ENCODE measurements at regions not wholly inside any gene's neighbourhood (a gene's known extent, or its start where the extent isn't known, plus 50 kb on each side); places are given as distances from the start of the nearest gene placed in this dataset.

- DNase-seq (ENCODE audit: low read depth) = no peak
These were observed 85.2 kb upstream of the TMPRSS2 start for GRCh38 chr21:41593051-41593759.

GRCh38 chr21:41589620-41590175 lies 81.7 kb upstream of the TMPRSS2 start:
- DNase-seq (ENCODE audit: low read depth) = no peak

DNA sequence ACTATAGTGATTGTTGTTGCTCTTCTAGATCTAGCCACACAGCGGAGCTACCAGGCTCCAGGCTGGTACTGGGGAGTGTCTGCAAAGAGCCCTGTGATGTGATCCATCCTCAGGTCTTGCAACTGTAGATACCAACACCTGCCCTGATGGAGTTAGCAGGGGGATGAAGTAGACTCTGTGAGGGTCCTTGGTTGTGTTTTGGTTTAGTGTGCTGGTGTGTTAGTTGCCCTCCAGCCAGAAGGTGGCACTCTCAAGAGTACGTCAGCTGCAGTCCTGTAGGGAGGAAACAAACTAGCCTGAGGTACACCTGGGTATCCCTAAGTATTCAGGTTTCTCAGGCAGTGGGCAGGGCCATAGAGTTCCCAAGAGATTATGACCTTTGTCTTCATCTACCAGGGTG lies 81.2 kb upstream of the TMPRSS2 start:
- DNase-seq (ENCODE audit: low read depth) = no peak

- DNase-seq (ENCODE audit: low read depth) = no peak
These were observed 77.4 kb upstream of the TMPRSS2 start for GRCh38 chr21:41585199-41585994.

GRCh38 chr21:41584603-41585176 lies 76.7 kb upstream of the TMPRSS2 start:
- no peak for DNase-seq (ENCODE audit: low read depth)

DNA sequence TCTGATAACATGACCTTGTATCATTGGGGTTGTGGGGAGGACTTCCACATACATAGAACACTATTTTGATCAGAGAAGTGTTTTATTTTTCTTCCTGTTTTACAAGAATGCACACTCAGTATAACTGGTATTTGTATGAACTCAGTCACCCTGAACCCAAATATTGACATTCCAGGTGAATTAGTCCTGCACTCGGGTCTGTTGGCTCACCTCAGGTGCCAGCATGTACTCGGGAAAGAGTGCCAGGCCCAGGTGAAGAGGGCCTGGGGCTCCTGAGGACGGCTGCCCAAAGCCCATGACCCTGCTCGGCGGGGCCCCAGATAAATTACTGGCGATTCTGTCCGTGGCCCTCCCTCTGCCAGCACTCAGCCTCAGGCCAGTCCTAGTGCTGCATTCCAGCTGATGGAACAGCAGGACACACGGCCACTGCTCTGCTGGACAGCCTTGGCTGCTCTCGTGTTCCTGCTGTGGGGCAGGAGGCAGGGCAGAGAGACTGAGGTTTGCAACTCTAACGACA lies 75.4 kb upstream of the TMPRSS2 start:
- DNase-seq (ENCODE audit: low read depth) = no peak

- DNase-seq (ENCODE audit: low read depth) = no peak
These were observed 74.9 kb upstream of the TMPRSS2 start for GRCh38 chr21:41582866-41583265.

- no peak for DNase-seq (ENCODE audit: low read depth)
These were observed 74.4 kb upstream of the TMPRSS2 start for GRCh38 chr21:41582298-41582840.

DNA sequence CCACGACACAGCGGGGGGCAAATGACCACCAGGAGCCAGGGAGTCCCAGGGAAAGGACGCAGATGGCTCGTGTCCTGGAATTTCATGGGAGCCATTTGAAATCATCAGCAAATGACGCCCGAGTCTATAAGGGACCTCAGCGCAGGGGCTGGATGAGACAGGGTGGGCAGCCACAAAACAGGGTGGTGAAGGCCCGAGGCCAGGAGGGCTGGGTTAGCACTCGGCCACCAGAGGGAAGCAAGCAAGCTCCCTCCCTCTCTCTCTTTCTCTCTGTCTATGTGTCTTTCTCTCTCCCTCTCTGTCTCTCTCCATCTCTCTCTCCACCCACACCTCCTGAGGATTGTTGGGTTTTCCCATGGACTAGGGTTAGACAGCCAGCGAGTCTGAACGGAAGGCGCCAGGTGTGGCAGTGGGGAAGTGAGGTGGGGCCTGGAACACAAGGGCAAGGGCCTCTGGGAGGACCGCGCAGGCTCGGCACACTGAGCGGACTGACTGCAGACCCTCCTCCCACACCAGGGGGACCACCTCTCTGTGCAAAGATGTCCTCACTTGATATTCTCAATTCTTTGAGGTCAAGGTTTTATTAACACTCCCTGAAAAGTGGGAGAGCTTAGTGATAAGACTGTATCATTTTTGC lies 73.8 kb upstream of the TMPRSS2 start:
- DNase-seq (ENCODE audit: low read depth) = no peak

- no peak for DNase-seq (ENCODE audit: low read depth)
These were observed 73.0 kb upstream of the TMPRSS2 start for GRCh38 chr21:41580758-41581554.

GRCh38 chr21:41579692-41580091 lies 71.7 kb upstream of the TMPRSS2 start:
- DNase-seq (ENCODE audit: low read depth) = no peak

GRCh38 chr21:41578716-41579115 lies 70.8 kb upstream of the TMPRSS2 start:
- DNase-seq (ENCODE audit: low read depth) = no peak

GRCh38 chr21:41578083-41578482 lies 70.1 kb upstream of the TMPRSS2 start:
- no peak for DNase-seq (ENCODE audit: low read depth)

DNA sequence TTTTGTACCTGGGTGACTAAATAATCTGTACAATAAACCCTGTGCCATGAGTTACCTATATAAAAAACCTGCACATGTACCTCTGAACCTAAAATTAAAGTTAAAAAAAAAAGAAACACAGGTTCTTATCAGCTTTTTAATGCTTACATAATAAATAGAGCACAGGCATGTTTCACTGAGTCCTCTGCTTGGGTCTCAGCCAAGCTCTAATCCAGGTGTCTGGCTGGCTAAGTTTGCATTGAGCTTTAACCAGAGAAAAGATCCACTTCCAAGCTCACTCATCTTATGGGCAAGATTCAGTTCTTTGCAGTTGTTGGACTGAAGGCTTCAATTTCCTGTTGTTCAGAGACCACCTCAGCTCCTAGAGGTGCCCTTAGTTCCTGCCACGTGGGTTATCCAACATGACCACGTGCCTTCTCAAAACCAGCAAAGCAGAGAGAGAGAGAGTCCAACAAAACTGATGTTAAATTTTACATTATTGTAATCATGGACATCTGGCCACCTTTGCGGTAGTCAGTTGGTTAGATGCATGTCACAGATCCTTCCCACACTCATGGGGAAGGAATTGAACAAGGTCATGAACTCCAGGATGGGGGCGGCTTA lies 68.2 kb upstream of the TMPRSS2 start:
- no peak for DNase-seq (ENCODE audit: low read depth)

DNA sequence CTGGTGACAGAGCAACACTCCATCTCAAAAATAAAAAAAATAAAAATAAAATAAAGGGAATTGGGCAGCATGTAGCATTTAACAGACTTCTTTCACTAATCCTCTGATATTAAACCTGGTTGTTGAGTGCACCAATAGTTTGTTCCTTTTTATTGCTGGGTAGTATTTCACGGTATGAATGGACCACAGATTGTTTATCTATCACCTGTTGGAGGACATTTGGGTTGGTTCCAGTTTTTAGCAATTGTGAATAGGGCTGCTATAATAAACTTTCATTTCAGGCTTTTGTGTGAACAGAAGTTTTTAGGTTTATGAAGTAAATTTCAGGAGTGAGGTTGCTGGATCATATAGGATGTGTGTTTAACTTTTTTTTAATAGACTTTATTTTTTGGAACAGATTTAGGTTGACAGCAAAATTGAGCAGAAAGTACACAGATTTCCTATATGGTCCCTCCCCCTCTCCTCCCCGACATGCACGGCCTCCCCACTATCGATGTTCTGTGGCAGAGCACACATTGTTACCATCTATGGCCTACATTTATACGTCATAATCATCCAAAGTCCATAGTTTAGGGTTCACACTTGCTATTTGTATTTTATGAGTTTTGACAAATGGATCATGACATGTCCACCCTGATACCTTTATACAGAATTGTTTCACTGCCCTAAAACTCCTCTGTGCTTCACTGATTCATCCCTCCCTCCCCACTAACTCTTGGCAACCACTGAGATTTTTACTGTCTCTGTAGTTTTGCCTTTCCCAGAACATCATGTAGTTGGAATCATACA lies 66.1 kb upstream of the TMPRSS2 start:
- no peak for DNase-seq (ENCODE audit: low read depth)

DNA sequence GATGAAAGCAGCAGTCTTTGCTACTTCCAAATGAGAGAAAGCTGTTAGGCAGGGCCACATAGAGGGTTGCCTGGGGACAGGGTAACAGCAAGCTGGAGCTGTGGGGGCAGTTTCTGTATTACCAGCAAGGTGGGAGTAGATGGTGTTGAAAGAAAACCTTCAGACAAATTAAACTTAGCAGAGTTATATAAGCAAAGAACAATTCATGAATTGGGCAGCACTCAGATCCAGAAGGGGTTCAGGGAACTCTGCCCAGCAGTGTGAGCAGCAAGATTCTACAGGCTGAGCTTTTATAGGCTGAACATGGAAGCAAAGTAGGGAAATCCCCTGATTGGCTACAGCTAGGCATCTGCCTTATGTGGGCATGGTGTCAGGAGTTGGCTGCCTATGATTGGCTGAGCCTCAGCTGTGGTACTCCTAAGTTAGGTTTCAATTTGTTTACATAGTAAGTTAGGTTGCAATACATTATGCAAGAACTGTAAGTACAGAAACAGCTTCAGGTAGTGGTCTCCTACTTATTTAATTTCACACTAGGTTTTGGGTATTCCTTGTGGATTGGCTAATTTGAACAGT lies 64.1 kb upstream of the TMPRSS2 start:
- no peak for DNase-seq (ENCODE audit: low read depth)

DNA sequence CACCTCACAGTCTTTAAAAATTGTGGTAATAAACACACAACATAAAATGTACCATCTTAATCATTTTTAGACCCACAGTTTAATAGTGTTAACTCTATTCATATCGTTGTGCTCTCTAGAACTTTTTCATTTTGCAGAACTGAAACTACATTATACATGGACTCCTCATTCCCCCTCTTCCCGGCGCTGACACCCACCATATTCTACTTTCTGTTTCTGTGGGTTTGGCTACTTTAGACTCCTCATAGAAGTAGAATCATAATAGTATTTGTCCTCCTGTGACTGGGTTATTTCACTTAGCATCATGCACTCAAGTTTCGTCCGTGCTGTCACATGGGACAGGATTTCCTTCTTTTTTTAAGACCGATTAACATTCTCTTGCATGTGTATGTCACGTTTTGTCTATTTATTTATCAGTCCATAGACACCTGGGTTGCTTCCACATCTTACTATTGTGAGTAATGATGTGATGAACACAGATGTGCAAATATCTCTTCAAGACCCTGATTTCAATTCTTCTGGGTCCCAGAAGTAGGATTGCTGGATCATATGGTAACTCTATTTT lies 62.9 kb upstream of the TMPRSS2 start:
- no peak for DNase-seq (ENCODE audit: low read depth)

DNA sequence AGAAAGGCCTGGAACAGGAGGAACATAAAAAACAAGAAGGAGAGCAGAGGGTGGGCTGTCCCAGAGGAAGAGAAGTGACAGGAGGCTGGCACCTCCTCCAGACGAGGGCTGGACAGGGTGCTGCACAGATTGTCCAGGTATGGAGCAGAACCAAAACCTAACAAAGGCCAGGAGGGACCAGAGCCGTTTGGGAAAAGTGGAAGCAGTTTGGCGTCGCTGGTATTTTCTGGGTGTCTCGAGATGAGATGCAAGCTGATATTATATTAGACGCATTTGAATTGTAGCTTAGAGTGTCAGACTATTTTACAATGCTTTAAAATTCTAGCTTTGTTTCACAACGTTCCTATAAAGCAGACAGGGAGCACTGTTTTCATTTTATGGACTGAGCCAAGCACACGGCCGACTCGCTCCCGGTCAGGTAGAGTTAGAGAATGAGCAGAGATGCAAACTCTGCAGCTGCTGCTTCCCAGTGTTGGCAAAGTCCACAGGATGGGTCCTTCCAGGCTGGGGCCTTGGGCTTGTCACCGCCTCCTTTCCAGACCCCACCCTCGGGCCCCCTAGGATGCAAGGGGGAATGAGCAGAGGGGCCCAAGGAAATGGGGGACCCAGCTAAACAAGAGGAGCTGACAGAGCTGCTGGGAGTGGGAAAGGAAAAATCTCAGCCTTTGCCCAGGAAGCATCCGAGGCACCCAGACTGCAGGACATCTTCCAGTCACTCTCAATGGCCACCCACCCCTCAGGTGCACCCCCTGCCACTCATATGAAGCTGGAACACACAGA lies 60.8 kb upstream of the TMPRSS2 start:
- DNase-seq (ENCODE audit: low read depth) = no peak
